ENCODE measurements at regions not wholly inside any gene's neighbourhood (a gene's known extent, or its start where the extent isn't known, plus 50 kb on each side); places are given as distances from the start of the nearest gene placed in this dataset.

DNA sequence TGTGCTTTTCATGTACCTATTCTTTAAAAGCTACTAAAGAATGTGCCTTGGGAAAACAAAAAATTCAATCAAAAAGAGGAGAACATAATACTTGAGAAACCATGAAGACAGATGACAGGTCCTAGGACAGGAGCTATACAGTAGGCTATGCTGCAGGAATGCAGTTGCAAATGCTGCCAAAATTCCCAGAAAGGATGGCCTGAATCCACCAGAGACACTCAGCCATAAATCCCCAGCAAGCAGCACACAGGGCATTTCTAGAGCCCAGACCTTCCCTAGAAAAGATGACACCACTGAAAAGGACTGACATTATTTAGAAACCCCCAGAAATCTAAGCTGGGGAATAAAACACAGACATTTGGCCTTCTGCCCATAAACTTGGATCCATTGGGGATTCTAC is 237.3 kb downstream of the C7orf25 start:
- H3K27ac ChIP-seq (ENCODE audit: poor library complexity, severe bottlenecking): no peak overlapping the region
- DNase-seq (ENCODE audit: low spot score) (no peak), ATAC-seq (ENCODE audit: low read depth) (no peak)
- TF ChIP-seq, protein P1, sequence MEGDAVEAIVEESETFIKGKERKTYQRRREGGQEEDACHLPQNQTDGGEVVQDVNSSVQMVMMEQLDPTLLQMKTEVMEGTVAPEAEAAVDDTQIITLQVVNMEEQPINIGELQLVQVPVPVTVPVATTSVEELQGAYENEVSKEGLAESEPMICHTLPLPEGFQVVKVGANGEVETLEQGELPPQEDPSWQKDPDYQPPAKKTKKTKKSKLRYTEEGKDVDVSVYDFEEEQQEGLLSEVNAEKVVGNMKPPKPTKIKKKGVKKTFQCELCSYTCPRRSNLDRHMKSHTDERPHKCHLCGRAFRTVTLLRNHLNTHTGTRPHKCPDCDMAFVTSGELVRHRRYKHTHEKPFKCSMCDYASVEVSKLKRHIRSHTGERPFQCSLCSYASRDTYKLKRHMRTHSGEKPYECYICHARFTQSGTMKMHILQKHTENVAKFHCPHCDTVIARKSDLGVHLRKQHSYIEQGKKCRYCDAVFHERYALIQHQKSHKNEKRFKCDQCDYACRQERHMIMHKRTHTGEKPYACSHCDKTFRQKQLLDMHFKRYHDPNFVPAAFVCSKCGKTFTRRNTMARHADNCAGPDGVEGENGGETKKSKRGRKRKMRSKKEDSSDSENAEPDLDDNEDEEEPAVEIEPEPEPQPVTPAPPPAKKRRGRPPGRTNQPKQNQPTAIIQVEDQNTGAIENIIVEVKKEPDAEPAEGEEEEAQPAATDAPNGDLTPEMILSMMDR (IDR thresholded peaks at IDR 0.05; ENCODE audit: poor library complexity, severe bottlenecking): no peak
- H3K4me3 ChIP-seq (ENCODE audit: severe bottlenecking): no peak overlapping the region
- H3K27me3 ChIP-seq (ENCODE audit: insufficient read depth, poor library complexity, severe bottlenecking): no peaks in the 10 kb centered on the region
- no peaks in the 10 kb centered on the region for H3K9me3 ChIP-seq (ENCODE audit: severe bottlenecking)
- peaks cover 41% of the 10 kb centered on the region for H3K4me1 ChIP-seq (ENCODE audit: insufficient read depth, poor library complexity, severe bottlenecking)
- H3K36me3 ChIP-seq (ENCODE audit: low read depth): no peaks in the 10 kb centered on the region

DNA sequence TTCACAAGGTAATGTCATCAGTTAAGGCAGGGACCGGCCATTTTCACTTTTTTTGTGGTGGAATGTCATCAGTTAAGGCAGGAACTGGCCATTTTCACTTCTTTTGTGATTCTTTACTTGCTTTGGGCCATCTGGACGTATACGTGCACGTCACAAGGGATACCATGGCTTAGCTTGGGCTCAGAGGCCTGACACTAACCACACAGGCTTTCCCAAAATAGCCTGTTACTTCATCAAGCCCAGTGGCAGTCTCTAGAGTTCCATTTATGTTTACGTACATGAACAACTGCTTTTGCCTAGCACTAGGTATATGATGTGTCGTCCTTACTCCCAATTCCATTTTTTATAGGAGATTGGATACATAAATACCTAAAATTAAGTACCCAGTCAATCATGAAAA is 237.9 kb downstream of the C7orf25 start:
- Histone ChIP-seq H3K4me1 (ENCODE audit: insufficient read depth, poor library complexity, severe bottlenecking) (peaks cover 41% of the 10 kb centered on the region), H3K9me3 (ENCODE audit: severe bottlenecking) (no peaks in the 10 kb centered on the region), H3K36me3 (ENCODE audit: low read depth) (no peaks in the 10 kb centered on the region), H3K27me3 (ENCODE audit: insufficient read depth, poor library complexity, severe bottlenecking) (no peaks in the 10 kb centered on the region), H3K4me3 (ENCODE audit: severe bottlenecking) (no peak overlapping the region), H3K27ac (ENCODE audit: poor library complexity, severe bottlenecking) (no peak overlapping the region)
- ATAC-seq (ENCODE audit: low read depth): no peak
- TF ChIP-seq, protein P1 (IDR thresholded peaks at IDR 0.05; ENCODE audit: poor library complexity, severe bottlenecking): no peak
- no peak for DNase-seq (ENCODE audit: low spot score)

DNA sequence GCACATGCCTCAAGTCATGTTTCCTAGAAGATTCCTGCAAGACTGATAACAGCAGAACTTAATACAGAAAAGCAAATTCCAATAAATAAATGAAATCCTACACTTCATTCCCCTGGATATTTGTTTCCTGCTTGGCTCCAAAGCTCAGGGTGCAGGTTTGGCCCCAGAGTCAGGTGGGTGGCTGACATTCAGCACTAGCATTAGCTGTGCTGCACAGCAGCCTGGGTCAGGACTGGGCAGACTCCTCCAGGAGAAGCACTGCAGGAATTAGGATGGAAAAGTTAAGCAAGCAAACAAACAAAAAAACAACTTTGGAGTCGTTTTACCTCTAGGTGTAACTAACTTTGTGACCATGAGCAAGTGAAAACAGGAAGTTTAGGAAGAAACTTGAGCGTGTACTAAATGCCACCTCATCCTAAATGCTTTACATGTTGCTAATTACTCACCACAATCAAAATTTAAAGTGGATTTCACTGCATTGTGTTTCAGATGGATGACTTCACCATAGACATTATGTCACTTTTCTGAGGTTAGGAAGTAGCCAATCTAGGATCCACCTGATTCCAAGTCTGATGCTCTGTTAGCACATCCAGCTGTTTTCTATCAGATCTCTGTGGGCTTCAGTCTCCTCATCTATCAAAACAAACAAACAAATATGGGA is 239.4 kb downstream of the C7orf25 start:
- peaks cover 3% of the 10 kb centered on the region for H3K9me3 ChIP-seq (ENCODE audit: severe bottlenecking)
- H3K4me3 ChIP-seq (ENCODE audit: severe bottlenecking): no peak overlapping the region
- TF ChIP-seq, protein P1 (IDR thresholded peaks at IDR 0.05; ENCODE audit: poor library complexity, severe bottlenecking): no peak
- no peak for DNase-seq (ENCODE audit: low spot score)
- peak; percentile 51 for ATAC-seq (ENCODE audit: low read depth)
- H3K27me3 ChIP-seq (ENCODE audit: insufficient read depth, poor library complexity, severe bottlenecking): no peaks in the 10 kb centered on the region
- H3K27ac ChIP-seq (ENCODE audit: poor library complexity, severe bottlenecking): peak overlapping the region; percentile 75
- peaks cover 29% of the 10 kb centered on the region for H3K4me1 ChIP-seq (ENCODE audit: insufficient read depth, poor library complexity, severe bottlenecking)
- H3K36me3 ChIP-seq (ENCODE audit: low read depth): no peaks in the 10 kb centered on the region

DNA sequence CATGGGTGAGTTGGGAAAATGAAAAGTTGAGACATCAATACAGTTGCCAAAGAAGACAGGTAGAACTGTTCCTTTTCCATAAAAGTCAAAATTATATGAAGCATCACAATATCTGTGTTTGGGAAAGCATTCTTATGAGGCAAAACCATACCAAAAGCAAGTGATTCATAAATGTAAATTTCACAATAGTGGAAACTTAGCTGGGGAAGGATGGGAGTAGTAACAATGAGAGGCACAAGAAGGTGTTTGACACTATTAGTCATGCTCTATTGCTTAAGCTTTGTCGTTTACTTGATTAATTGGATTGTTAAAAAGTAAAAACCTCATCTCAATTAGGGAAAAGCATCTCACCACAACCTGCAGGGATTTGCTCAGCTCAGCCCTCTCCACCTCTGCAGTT is 240.2 kb downstream of the C7orf25 start:
- Histone ChIP-seq H3K27me3 (ENCODE audit: insufficient read depth, poor library complexity, severe bottlenecking) (no peaks in the 10 kb centered on the region), H3K36me3 (ENCODE audit: low read depth) (no peaks in the 10 kb centered on the region), H3K9me3 (ENCODE audit: severe bottlenecking) (peaks cover 12% of the 10 kb centered on the region), H3K27ac (ENCODE audit: poor library complexity, severe bottlenecking) (peak overlapping the region; percentile 75), H3K4me1 (ENCODE audit: insufficient read depth, poor library complexity, severe bottlenecking) (peaks cover 23% of the 10 kb centered on the region), H3K4me3 (ENCODE audit: severe bottlenecking) (no peak overlapping the region)
- DNase-seq (ENCODE audit: low spot score) (no peak), ATAC-seq (ENCODE audit: low read depth) (peak; percentile 90)
- TF ChIP-seq, protein P1 (IDR thresholded peaks at IDR 0.05; ENCODE audit: poor library complexity, severe bottlenecking): no peak

DNA sequence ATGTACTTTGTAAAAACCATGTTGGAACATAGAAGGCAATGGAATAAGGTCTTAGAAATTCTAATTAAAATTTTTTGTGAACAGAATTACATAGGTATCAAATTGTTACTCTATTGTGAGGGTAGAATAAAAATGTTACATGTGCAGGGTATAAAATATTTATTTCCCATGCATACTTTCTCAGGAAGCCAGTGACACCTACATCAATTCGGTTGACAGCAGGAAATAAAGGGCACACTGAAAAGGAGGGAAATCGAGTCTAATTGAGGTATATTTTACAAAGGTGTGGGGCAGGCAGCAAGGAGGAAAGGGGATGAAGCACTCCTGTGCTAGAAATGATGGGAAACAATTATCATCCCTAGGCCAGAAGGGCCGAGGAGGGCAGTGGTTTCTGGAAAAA is 244.9 kb downstream of the C7orf25 start:
- Histone ChIP-seq H3K27me3 (ENCODE audit: insufficient read depth, poor library complexity, severe bottlenecking) (no peaks in the 10 kb centered on the region), H3K27ac (ENCODE audit: poor library complexity, severe bottlenecking) (no peak overlapping the region), H3K4me1 (ENCODE audit: insufficient read depth, poor library complexity, severe bottlenecking) (peaks cover 14% of the 10 kb centered on the region), H3K4me3 (ENCODE audit: severe bottlenecking) (no peak overlapping the region), H3K9me3 (ENCODE audit: severe bottlenecking) (peaks cover 14% of the 10 kb centered on the region), H3K36me3 (ENCODE audit: low read depth) (no peaks in the 10 kb centered on the region)
- TF ChIP-seq, protein P1 (IDR thresholded peaks at IDR 0.05; ENCODE audit: poor library complexity, severe bottlenecking): no peak
- ATAC-seq (ENCODE audit: low read depth) (no peak), DNase-seq (ENCODE audit: low spot score) (no peak)

Data from RWPE2 (cell line).